ENCODE measurements at regions not wholly inside any gene's neighbourhood (a gene's known extent, or its start where the extent isn't known, plus 50 kb on each side); places are given as distances from the start of the nearest gene placed in this dataset.

DNA sequence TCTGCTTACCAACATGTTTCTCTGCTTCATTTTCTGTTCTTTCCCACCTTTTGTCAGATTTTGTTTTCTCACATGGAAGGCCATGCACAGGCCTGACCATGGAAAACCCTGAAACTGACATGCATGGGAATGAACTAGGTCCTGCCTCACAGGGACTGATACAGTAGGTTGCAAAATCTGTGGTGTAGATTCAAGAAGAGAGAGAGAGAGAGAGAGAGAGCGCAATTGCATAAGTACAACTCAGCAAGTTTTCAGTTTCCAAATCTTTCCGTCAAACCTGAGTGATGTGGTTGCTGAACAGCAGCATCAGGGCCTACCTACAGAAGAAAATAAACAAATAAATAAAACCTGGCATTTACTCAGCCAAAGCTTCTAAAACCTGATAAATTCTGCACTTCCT is 87.5 kb upstream of the RNF152 start:
- intact Hi-C loops (cut with DNase I), result no loop called here
- Histone ChIP-seq H3K9me3 (no peaks in the 10 kb centered on the region), H3K27ac (no peak overlapping the region), H3K27me3 (no peaks in the 10 kb centered on the region), H3K4me3 (no peak overlapping the region), H3K4me1 (no peaks in the 10 kb centered on the region), H3K36me3 (no peaks in the 10 kb centered on the region)
- 70 to 86% methylated on average over 1 to 2 of the region's 2 CpGs for WGBS, 2 donors
- TF ChIP-seq, protein P1, sequence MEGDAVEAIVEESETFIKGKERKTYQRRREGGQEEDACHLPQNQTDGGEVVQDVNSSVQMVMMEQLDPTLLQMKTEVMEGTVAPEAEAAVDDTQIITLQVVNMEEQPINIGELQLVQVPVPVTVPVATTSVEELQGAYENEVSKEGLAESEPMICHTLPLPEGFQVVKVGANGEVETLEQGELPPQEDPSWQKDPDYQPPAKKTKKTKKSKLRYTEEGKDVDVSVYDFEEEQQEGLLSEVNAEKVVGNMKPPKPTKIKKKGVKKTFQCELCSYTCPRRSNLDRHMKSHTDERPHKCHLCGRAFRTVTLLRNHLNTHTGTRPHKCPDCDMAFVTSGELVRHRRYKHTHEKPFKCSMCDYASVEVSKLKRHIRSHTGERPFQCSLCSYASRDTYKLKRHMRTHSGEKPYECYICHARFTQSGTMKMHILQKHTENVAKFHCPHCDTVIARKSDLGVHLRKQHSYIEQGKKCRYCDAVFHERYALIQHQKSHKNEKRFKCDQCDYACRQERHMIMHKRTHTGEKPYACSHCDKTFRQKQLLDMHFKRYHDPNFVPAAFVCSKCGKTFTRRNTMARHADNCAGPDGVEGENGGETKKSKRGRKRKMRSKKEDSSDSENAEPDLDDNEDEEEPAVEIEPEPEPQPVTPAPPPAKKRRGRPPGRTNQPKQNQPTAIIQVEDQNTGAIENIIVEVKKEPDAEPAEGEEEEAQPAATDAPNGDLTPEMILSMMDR (IDR thresholded peaks at IDR 0.05), result no peak
- no peak for TF ChIP-seq POLR2A (IDR thresholded peaks at IDR 0.05)
- no peak for DNase-seq

GRCh38 chr18:61975526-61976326 is 82.9 kb upstream of the RNF152 start:
- Histone ChIP-seq H3K27me3 (no peaks in the 10 kb centered on the region), H3K9me3 (no peaks in the 10 kb centered on the region), H3K4me1 (peaks cover 0 to 13% (median 0%) of the 10 kb centered on the region in 3 donors), H3K36me3 (no peaks in the 10 kb centered on the region), H3K27ac (no peak overlapping the region), H3K4me3 (no peak overlapping the region)
- no peak for DNase-seq
- intact Hi-C loops (cut with DNase I), result no loop called here
- WGBS, 2 donors, result 77 to 81% methylated on average over 9 of the region's 9 CpGs
- no peak for TF ChIP-seq POLR2A (IDR thresholded peaks at IDR 0.05)
- TF ChIP-seq, protein P1 (IDR thresholded peaks at IDR 0.05), result no peak

DNA sequence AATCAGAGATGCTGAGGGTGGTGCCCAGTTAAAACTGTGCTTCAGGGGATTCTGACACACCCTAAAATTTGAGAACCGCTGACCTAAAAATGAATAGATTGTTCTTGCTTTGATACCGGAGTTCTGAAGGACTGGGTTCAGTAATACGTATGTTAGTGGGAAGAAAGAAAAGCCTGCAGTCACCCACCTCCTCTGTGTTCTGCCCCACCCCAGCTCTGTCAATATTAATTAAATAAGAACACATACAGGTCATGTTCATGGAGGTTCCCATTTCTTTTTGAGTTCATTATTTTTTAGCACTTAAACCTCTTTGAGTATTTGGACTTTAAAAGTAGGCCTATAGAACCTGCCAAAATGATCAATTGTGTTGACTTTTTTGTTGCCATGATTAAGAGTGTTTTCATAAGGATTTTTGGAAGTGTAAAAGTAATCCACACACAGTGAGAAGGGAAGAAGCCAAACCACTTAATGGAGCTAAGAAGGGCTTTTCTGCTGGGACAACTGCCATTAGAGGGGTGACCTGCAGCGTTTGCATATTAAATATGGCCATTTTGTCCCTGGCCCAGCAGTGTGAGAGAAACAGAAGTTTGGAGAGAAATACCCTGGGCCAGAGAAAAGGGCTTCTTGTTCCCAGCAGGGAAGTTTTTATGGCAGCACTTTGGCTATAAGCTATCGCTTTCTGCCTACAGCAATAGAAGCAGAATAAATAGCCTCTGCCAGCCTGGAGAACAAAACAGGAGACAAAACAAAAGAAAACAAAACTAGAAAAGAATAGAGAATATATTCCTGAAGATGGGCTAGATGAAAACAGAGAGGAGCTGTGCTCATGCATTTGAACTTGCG is 80.7 kb upstream of the RNF152 start:
- Histone ChIP-seq H3K4me3 (no peak overlapping the region), H3K9me3 (no peaks in the 10 kb centered on the region), H3K4me1 (peaks cover 0 to 13% (median 0%) of the 10 kb centered on the region in 3 donors), H3K36me3 (no peaks in the 10 kb centered on the region), H3K27ac (no peak overlapping the region), H3K27me3 (no peaks in the 10 kb centered on the region)
- intact Hi-C loops (cut with DNase I), result no loop called here
- TF ChIP-seq, protein P1 (IDR thresholded peaks at IDR 0.05), result no peak
- no peak for TF ChIP-seq POLR2A (IDR thresholded peaks at IDR 0.05)
- WGBS, 2 donors, result 58 to 69% methylated on average over 6 of the region's 6 CpGs
- no peak for DNase-seq

GRCh38 chr18:61972389-61973264 is 79.8 kb upstream of the RNF152 start:
- Histone ChIP-seq H3K36me3 (no peaks in the 10 kb centered on the region), H3K4me1 (peaks cover 0 to 13% (median 0%) of the 10 kb centered on the region in 3 donors), H3K27me3 (no peaks in the 10 kb centered on the region), H3K4me3 (no peak overlapping the region), H3K27ac (no peak overlapping the region), H3K9me3 (no peaks in the 10 kb centered on the region)
- WGBS, 2 donors, result 39 to 60% methylated on average over 3 to 4 of the region's 4 CpGs
- DNase-seq, result no peak
- intact Hi-C loops (cut with DNase I), result no loop called here
- TF ChIP-seq, protein P1 (IDR thresholded peaks at IDR 0.05), result no peak
- no peak for TF ChIP-seq POLR2A (IDR thresholded peaks at IDR 0.05)
